ENCODE measurements at regions not wholly inside any gene's neighbourhood (a gene's known extent, or its start where the extent isn't known, plus 50 kb on each side); places are given as distances from the start of the nearest gene placed in this dataset.

DNA sequence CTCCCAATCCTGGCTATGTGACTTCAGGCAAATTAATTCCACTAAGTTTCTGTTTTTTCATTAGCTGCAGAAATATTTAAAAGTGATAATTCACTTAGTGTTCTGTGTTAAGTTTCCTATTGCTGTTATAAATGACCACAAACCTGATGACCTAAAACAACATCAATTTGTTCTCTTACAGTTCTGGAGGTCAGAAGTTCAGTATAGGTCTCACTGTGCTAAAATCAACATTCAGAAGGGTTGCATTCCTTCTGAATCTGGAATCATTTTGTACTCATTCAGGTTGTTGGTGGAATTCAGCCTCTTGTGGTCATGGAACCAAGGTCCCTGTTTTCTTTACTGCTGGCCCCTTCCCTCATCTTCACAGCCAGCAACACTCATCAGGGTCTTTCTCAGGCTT, 254.1 kb downstream of the CNTN3 start:
- Histone ChIP-seq H3K9me2 (ENCODE audit: insufficient read depth) (no peaks in the 10 kb centered on the region), H3K27me3 (ENCODE audit: insufficient read depth, low read depth) (no peaks in the 10 kb centered on the region), H3K79me2 (ENCODE audit: low read depth) (no peaks in the 10 kb centered on the region), H3K27ac (no peak overlapping the region), H3K4me2 (no peak overlapping the region), H4K20me1 (ENCODE audit: insufficient read depth) (no peaks in the 10 kb centered on the region), H3K9me3 (ENCODE audit: insufficient read depth, low read depth) (no peaks in the 10 kb centered on the region; the same call in 1 of the 2 replicates), H3F3A (ENCODE audit: insufficient read depth, low read depth) (no peaks in the 10 kb centered on the region), H3K4me1 (replicated peaks; ENCODE audit: insufficient read depth) (no peaks in the 10 kb centered on the region), H2AFZ (no peak overlapping the region), H3K36me3 (ENCODE audit: low read depth) (no peaks in the 10 kb centered on the region), H3K4me3 (no peak overlapping the region)
- no TSS peak for BruUV-seq (replicated peaks)
- POLR2A ChIA-PET (ENCODE audit: unreplicated experiment), result no interaction called here
- intact Hi-C loops (cut with micrococcal nuclease; ENCODE audit: unreplicated experiment), result no loop called here
- no peak for TF ChIP-seq CTCF (conservative IDR thresholded peaks at IDR 0.05)
- no peak for TF ChIP-seq EZH2 (IDR thresholded peaks at IDR 0.05; ENCODE audit: low read depth)
- CTCF ChIA-PET, result no interaction called here
- DNase-seq, result no peak

GRCh38 chr3:74357881-74358280, 256.6 kb downstream of the CNTN3 start:
- H3K4me2 ChIP-seq, result no peak overlapping the region
- ChIA-PET CTCF (no interaction called here), POLR2A (ENCODE audit: unreplicated experiment) (no interaction called here)
- H3K4me1 ChIP-seq (replicated peaks; ENCODE audit: insufficient read depth), result no peaks in the 10 kb centered on the region
- intact Hi-C loops (cut with micrococcal nuclease; ENCODE audit: unreplicated experiment), result no loop called here
- no peak overlapping the region for H3K27ac ChIP-seq
- no peak overlapping the region for H2AFZ ChIP-seq
- H3F3A ChIP-seq (ENCODE audit: insufficient read depth, low read depth), result no peaks in the 10 kb centered on the region
- H3K4me3 ChIP-seq, result no peak overlapping the region
- no peaks in the 10 kb centered on the region for H3K27me3 ChIP-seq (ENCODE audit: insufficient read depth, low read depth)
- no peak for DNase-seq
- H3K79me2 ChIP-seq (ENCODE audit: low read depth), result no peaks in the 10 kb centered on the region
- H3K9me2 ChIP-seq (ENCODE audit: insufficient read depth), result no peaks in the 10 kb centered on the region
- H4K20me1 ChIP-seq (ENCODE audit: insufficient read depth), result no peaks in the 10 kb centered on the region
- H3K9me3 ChIP-seq (ENCODE audit: insufficient read depth, low read depth), result no peaks in the 10 kb centered on the region; the same call in 1 of the 2 replicates
- TF ChIP-seq EZH2 (IDR thresholded peaks at IDR 0.05; ENCODE audit: low read depth) (no peak), CTCF (conservative IDR thresholded peaks at IDR 0.05) (no peak)
- H3K36me3 ChIP-seq (ENCODE audit: low read depth), result no peaks in the 10 kb centered on the region
- no TSS peak for BruUV-seq (replicated peaks)

DNA sequence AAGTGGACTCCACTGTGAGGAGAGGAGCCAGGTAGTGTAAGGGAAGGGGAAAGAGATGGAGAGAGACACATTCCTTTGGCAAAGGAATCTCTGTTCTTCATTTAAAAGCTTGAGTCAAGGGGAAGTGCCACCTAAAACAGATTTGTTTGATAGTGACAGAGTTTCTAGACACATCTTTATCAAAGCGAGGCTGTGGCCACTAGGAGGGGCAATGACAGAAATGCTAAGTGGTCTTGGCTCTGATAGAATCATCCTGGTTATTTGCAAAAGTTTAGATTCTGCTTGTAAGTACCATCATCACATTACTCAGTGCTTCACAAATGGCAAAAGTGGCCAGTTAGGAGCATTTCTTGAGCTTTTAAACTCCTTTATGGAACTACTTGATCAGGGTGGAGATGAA, 261.4 kb downstream of the CNTN3 start:
- ChIA-PET CTCF (no interaction called here), POLR2A (ENCODE audit: unreplicated experiment) (no interaction called here)
- no peaks in the 10 kb centered on the region; the same call in 1 of the 2 replicates for H3K9me3 ChIP-seq (ENCODE audit: insufficient read depth, low read depth)
- H3K36me3 ChIP-seq (ENCODE audit: low read depth), result no peaks in the 10 kb centered on the region
- no peaks in the 10 kb centered on the region for H4K20me1 ChIP-seq (ENCODE audit: insufficient read depth)
- no peaks in the 10 kb centered on the region for H3F3A ChIP-seq (ENCODE audit: insufficient read depth, low read depth)
- H3K79me2 ChIP-seq (ENCODE audit: low read depth), result no peaks in the 10 kb centered on the region
- BruUV-seq (replicated peaks), result no TSS peak
- TF ChIP-seq EZH2 (IDR thresholded peaks at IDR 0.05; ENCODE audit: low read depth) (no peak), CTCF (conservative IDR thresholded peaks at IDR 0.05) (no peak)
- intact Hi-C loops (cut with micrococcal nuclease; ENCODE audit: unreplicated experiment), result no loop called here
- no peak overlapping the region for H3K27ac ChIP-seq
- H3K27me3 ChIP-seq (ENCODE audit: insufficient read depth, low read depth), result no peaks in the 10 kb centered on the region
- no peak overlapping the region for H3K4me2 ChIP-seq
- no peak overlapping the region for H3K4me3 ChIP-seq
- H3K9me2 ChIP-seq (ENCODE audit: insufficient read depth), result no peaks in the 10 kb centered on the region; the same call in 1 of the 2 replicates
- DNase-seq, result no peak
- H2AFZ ChIP-seq, result 0 out of 2 replicates have a peak overlapping the region, but pooled peaks have one; percentile 48
- no peaks in the 10 kb centered on the region for H3K4me1 ChIP-seq (replicated peaks; ENCODE audit: insufficient read depth)

Measured in PC-9 (cell line).